Islet of Langerhans (tissue), 1 donor: ENCODE measurements at regions not wholly inside any gene's neighbourhood (a gene's known extent, or its start where the extent isn't known, plus 50 kb on each side); places are given as distances from the start of the nearest gene placed in this dataset.
"Not testable (repeated sequence)": the region's sequence is repeated elsewhere in the genome, so short reads cannot be mapped to it uniquely, and the experiment has no call there.

Experiments used
- FAIRE-seq: peaks from one replicate; lab custom pipeline; 2011; peaks lifted over from hg19 to GRCh38; lab: Jason Lieb, UNC

DNA sequence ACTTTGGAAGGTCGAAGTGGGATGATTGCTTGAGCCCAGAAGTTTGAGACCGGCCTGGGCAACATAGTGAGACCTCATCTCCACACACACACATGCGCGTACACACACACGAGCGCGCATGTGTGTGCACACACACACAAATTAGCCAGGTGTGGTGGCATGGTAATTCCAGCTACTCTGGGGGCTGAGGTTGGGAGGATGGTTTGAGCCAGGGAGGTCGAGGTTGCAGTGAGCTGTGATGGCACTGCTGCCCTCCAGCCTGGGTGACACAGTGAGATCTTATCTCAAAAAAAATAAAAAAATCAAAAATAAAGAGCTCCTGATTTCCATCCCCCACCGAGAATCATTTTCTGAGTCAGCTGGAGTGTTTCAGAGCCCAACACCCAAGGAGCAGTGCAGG is 261.5 kb upstream of the PLGLB2 start:
- FAIRE-seq = not testable (repeated sequence)

DNA sequence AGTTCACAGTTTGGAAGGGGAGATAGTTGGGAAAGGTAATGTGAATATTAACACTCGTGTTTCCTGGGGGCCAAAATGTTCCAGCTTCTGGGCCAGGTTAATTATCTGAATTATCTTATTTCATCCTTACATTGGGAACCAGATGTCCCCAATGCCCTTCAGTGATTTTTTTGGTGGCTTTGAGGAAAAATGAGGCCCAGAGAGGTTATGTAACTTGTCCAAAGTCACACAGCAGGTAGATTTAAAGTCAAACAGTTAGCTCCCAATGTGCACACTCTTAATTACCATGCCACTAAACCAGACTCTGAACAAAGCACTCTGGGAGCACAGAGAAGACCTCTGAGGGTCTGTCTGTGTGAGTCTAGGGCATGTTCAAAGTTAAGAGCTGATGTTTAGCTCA is 259.9 kb upstream of the PLGLB2 start:
- FAIRE-seq = not testable (repeated sequence)

DNA sequence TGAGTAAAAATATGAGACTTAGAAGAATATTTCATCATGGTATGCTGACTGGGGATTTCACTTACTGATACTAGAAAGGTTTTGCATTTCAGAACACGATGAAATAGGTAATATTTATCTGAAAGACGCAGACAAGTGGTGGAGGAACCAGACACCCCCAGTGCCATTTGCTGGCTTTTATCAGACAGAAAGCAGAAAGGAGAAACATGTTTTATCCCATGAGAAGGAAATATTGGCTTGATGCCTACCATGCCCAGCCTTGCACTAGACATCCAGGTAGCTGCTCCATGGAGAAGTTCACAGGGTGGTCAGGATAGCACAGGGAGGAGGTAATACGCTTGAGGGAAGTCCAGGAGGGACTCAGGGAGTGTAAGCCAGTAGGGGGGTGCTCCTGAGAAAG is 258.9 kb upstream of the PLGLB2 start:
- not testable (repeated sequence) for FAIRE-seq

DNA sequence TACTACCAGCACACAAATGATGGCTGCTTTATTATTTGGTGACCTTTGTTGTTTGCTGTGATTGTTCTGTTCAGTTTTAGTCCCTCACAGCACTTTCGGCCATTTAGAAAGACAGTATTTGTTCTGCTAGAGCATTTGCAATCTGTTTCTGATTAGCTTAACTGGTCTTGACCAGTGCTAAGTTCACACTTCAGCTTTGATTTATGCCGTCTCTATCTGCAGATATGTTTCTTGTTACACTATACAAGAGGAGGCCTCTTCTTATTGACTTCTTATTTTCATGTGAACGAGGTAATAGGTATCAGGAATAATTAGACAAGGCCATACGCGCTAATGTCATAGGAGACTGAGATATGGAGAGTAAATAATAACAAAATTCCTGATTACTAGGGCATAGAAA is 253.0 kb upstream of the PLGLB2 start:
- not testable (repeated sequence) for FAIRE-seq

DNA sequence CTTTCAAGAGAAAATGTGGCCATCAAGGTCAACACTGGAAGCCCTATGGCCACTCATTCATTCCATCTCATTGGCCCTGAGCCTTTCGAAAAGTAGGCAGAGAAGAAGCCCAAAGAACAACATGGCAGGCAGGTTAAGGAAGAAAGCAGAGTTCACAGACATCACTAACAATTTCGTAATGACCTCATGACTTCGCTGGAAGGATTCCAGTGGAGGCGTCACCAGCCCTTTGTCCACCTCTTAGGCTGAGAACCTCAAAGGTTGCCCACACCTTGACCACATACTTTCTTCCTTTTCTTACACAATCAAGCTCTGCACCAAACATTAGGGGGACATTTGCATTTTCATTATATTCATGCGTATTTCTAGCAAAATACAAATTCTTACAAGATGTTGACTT is 252.4 kb upstream of the PLGLB2 start:
- not testable (repeated sequence) for FAIRE-seq

DNA sequence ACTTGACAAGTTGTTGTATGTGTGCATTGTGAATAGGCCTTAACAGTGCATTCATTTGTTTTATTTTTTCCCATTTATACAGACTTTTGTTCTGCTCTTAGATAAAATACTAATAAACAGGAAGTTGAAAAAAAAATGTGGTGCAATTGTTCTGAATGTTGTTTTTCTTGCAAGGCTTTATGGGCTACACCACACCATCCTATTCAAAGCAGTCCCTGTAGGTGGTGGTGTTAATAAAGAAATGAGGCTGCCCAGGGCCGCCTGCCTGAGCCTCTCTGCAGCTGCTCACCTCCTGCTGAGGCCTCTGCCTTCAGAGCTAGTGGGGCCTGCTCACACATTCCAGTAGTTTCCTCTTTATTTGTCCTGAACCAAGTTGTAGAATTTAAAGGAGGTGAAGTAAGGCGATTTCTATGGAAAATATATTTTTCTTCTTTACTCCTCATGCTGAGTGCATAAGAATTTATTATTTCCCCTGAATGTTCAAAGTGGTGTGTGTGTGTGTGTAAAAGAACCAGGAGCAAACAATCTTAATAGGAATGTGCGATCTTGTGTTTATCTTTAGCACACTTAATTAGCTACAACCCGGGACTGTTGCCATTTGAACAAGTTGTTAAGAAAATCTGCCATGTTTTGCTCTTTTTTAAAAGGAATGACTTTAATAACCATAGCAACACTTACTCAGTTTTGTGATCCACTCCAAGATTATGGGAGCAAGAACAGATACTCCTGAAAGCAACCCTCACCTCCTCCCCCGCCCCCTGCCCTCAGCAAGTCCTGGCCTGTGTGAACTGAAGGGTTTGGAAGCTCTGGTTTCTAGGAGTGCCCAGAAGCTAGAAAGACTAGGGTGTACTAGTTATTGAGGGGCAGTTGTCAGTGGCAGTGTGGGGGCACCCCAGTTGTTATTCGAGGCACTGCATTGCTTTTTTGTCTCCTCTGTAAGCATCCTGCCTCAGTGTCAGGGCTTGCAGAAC is 251.6 kb upstream of the PLGLB2 start:
- FAIRE-seq = not testable (repeated sequence)

DNA sequence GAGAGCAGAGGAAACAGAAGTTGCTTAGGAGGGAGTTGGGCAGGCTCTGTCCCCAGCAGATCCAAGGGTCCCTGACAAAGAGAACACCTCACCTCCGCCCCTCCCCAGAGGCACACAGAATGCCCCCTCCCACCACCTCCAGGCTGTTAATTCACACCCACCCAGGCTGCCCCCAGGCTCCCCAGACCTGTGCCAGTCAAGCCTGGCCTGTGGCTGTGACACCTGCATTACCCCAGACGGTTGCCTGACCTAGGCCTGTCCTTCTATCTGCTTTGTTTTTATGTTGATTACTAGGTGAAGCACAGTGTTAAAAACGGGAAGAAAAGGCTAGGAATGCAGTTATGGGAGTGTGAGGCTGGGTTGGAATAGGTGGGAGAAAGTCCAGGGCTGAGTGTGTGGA is 250.8 kb upstream of the PLGLB2 start:
- not testable (repeated sequence) for FAIRE-seq

DNA sequence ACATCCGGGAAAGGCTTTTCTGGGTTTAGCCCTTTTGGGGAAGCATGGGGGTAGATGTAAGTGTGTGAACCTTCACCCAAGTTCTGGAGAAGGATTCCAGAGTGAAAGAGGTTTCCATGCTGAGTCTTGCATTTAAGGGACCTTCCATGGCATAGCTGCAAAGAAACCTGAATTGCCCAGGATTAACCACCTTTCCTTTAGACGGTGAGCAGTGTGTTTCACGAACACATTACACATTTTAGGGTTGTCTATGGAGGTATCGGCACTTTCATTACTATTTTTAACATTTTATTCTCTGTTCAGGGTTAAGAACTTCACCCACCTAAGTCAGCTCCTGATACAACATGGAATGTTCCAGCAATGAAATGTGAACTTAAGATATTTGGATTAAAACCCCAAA is 250.2 kb upstream of the PLGLB2 start:
- not testable (repeated sequence) for FAIRE-seq

DNA sequence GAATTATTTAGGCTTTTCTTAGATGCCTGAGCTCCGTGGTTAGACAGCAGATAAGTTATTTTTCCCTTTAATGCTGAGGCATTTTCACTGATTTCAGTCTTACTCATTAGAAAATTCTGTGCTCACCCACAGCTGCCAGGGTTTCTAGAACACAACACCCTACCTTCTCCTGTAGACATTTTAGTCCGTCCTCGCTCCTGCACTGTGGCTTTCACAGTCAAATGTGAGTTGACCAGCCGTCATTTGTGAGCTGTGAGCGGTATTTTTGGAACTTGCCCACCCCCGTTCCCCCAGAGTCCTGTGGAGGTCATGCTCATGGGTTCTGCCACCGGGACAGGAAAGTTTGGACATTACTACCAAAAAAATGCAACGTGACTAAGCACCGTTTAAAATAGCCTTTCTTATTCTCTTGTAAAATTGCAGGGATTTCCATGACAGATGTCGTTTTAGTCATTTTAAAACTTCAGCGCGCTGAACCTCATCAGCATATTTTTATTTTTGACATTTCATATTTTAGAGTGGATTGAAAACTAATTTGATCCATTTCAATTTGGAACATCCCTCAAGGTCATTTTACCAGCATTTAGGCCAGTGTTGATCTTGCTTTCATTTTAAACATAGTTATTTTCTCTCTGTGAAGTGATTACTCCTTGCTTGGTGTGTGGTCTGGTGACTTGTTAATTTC is 249.6 kb upstream of the PLGLB2 start:
- not testable (repeated sequence) for FAIRE-seq

DNA sequence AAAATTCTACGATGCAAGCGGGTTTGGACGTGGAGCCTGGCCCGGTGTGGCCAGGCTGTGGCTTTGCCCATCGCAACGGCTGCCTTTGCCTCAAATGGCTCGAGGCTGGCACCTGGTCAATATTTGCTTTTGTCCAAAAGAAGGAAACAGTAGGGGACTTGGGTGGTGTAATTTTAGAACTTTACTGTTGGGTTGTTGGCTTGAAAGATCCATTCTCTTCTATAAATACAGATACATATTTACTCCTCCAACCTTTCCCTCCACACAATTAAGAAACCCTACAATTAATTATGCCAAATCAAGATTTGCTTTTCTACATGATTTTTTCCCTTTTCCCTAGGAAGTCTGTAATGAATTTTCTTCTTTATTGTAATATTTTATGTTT is 249.0 kb upstream of the PLGLB2 start:
- FAIRE-seq = not testable (repeated sequence)

DNA sequence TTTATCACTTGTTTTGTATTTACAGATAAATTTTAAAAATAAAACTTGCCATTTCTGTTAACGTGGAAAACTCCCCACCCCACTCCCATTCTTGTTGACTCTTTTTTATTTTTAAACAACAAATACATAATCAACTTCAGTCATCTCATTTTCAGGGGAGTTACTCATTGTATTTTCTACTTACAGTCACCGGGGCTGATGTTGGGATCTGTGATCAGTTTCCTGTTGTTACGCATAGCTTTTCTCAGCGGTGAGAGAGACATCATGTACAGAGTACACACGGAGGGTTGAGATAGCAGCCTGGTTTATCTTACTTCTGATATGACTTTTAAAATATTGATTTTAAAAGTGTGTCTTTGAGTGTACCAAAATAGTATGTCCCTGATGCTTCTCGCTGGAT is 248.0 kb upstream of the PLGLB2 start:
- not testable (repeated sequence) for FAIRE-seq

DNA sequence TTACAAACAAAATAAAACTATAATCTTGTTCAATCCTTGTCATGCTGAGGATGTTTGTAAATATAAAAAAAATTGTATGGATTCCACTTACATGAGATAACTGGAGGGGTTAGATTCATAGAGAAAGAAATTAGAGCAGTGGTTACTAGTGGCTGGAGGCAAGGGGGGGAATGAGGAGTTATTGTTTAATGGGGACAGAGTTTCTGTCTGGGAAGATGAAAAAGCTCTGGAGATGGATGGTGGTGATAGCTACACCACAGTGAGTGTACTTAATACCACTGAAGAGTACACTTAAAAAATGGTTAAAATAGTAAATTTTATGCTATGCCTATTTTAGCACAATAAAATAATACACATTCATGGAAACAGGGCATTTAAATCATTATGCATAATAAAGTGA is 247.5 kb upstream of the PLGLB2 start:
- not testable (repeated sequence) for FAIRE-seq

DNA sequence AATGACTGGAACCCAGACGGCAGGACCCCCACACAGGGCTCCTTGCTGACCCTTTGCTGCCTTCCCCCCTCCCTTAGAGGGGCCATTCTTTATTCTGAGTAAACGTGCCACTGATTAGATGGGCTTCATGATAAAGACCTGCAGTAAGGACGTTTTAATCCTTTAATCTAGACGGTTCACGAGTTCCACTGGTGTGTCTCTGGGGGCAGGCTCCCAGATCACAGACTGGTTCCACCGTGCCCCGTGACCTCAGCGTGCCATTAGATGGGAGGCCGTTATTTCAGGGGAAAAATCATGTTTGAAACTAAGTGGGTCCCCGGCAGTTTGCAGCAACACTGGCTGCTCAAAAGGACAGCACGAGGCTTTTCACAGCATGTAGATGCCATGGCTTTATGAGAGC is 246.9 kb upstream of the PLGLB2 start:
- not testable (repeated sequence) for FAIRE-seq

DNA sequence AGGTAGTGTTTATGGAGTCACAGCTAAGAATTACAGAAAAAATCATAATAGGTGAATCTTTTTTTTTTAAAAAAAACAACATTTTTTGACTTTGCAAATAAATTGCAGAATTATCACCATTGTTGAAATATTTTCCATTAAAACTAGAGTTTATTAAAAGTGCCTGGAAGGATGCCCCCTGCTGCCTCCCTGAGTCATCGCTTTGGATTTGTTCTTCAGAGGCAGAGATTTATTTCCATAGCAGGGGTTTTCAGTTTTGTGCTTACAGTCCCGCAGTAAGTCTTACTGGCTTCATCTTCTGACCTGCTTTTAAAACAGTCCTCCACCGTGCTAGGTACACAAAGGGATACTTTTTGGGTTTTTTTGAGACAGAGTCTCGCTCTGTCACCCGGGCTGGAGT is 244.9 kb upstream of the PLGLB2 start:
- FAIRE-seq = not testable (repeated sequence)

DNA sequence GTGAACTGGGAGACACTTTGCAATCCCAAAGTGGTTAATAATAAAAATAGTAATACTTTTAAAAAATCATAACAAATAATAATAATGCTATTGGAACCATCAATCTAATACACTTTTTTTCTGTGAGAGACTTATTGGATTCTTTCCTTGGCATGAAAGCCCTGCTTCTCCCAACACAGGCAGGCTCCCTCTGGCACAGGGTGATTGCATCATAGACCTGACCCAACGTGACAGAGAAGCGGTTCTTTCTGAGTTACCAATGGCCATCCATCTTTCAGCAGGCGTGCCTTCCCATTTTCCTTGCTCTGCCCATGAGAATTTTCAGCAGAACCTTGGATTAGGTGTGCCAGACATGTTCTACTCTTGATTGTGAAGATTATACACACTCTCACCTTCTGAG is 242.6 kb upstream of the PLGLB2 start:
- FAIRE-seq = not testable (repeated sequence)

DNA sequence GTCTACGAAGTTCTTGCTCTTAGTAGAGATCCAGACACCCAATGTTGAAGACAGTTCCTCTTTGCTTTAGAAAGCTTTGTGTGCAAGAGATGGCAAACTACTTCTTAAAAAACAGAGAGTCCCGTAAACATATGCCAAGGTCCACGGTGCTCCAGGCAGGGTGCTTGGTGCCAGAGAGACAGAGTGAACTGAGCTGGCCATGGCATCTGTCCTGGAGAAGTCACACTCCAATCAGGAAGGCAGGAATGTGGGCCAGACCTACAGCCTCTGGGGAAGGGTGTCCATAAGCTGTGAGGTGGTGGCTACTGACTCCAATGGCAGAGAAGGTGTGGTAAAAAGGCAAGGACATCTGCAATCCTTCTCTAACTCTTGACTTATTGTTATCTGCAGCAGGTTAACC is 242.0 kb upstream of the PLGLB2 start:
- FAIRE-seq = not testable (repeated sequence)

DNA sequence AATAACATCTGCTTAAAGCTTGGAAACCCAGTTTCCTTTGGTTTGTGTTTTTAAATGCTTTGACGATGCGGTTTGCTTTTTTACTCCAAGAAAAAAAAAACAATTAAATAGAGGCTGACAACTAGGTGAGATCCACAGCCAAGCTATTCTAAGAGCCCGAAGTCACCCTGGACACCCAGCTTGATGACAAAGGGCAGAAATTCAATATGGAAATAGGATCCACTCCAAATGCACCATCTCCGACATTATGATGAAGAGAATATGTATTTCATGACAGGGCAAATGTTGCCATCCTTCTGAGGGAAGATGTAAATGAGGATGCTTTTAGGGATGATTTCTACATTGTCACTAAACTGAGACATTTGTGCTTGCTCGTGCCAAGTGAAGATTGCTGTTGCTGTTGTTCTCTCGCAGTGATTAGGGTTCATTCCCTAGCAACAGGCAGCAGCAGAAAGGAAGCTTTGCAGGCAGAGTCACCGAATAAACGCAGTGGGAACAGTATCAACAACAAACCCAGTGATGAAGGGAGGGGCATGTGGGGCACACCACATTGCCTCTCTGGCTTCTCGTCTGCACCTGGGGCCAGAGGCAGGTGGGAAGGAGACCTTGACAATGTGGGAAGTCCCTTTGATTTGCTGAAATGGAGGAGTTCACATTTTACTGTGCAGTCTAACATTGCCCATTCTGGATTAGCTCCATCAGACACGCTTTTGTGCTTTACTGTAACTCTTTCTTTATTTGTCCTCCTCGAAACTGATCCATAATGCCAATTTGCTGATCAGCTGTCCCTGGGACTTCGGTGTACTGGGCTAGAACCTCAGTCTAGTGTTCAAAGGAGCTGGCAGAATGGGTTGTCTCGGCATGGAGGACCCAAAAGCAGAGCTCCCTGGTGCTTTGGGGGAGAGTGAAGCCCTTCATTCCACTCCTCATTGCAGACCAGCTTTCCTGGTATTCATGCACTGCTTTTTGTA is 240.2 kb upstream of the PLGLB2 start:
- not testable (repeated sequence) for FAIRE-seq

DNA sequence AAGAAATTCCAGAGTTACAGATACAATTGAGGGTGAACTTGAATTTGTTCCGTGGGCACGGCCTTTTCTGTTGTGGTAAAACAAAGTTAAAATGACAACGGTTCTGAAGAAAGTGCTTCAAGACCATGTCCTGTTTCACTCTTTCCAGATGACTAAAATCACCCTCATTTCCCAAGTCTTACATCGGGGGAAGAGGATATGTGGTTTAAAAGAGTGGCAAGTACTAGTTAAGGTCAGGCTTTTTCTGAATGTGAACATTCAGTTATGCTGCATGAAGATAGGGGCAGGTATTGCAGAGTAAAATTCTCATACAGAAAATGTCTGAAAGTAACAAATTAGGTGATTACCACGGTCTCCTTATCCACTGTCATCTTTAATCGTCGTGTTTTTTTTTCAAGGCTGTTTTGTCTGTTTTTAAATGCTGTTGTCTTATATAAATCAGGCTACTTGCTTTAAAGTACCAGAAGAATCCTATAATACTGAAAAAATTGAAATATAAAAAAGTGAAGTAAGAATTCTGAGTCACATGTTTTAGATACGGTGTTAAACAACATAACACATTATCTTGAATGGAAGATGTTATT is 236.6 kb upstream of the PLGLB2 start:
- FAIRE-seq = not testable (repeated sequence)

DNA sequence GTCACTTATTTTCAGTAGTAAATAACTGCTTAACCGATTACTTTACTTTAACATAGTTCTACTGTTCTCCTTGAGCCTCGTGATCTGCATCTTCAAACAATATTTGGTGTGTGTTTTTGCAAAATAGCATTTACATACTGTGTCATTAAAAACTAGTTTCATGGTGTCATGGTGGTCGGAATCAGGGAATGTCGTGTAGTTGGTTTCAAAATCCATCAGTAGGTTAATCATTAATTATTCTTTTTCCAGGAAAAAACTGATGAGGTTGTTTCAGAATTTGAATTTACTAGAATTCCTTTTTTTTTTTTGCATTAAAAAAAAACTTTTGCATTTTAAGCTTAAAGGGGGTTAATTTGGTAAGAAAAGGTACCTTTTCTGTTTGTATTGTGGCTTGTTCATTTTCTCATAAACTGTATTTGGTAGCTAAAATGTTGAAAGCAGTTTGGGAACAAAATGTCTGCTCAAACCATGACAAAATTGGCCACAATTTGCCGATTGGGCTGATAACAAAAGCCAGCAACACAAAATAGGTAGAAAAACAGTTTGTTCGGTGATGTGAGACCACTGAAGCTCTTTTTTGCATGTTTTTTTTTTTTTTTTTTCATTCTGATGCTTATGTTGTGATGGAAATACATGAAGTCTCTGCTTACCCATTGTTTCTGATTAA is 234.9 kb upstream of the PLGLB2 start:
- FAIRE-seq = peak; percentile 36

DNA sequence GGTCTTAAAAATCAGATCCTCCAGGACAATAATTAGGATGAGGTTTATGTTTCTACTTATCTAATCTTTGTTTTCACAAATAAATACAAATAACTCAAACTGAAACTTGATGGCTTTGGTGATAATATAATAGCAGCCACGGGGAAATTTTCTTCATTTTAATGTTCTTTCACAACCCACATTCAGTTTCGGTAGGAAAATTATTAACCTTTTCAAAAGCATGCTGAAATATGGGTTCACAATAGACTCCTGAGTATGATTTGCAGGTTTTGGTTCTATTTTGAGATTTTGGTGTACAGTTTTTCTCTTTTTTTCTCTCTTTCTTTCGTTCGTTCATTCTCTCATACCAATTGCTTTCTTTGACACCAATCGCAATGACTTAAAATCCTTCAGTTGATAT is 233.9 kb upstream of the PLGLB2 start:
- FAIRE-seq = not testable (repeated sequence)

DNA sequence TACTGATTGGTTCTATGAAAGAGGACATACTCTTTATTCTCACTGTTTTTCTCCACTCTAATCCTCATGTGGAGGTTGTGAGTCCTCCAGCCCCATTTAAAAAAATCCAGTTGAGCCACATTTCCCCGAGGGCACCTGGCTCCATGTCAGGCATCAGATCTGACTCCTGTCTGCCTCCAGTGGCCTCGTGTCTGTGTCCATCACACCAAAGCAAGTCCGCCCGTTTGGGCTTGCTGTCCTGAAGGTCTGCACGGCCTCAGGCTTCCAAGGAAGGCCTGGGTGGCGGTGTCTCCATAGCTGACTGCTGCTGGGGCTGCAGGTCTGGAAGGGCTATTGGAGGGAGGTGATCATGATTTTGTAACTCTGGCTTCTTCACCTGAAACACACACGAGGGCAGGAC is 233.4 kb upstream of the PLGLB2 start:
- not testable (repeated sequence) for FAIRE-seq
